AG09319 (cell line): ENCODE measurements at regions not wholly inside any gene's neighbourhood (a gene's known extent, or its start where the extent isn't known, plus 50 kb on each side); places are given as distances from the start of the nearest gene placed in this dataset.

Source experiments
- DNase-seq: peaks from one replicate; pipeline ENCODE4 v3.0.0-alpha.2; 2010; ENCODE audit warnings: low read depth; ENCODE audit errors: extremely low read depth
- TF ChIP-seq, protein P1 (sequence below): IDR thresholded peaks from 2 replicates; pipeline ENCODE4 v1.5.1; 2011; ENCODE audit warnings: low read depth, mild to moderate bottlenecking, inconsistent platforms, low read length, moderate library complexity

DNA sequence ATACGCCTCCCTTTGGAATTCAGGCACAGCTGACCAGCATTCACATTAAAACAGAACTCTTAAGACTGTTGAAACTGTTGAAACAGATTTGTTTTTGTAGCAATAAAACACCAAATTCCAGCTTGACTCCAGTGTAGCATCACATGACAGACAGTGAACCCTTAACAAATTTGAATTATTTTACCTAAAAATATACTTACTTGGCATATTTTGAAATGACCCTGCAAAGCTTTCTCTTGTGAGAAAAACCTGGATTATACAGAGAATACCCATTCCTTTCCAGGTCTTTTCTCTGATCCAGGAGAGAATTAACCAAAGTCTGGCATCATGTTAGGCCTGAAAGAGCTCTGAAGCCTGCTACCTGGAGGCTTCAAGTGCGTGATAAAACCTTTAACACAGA, 410.3 kb downstream of the FOXG1 start:
- TF ChIP-seq, protein P1, sequence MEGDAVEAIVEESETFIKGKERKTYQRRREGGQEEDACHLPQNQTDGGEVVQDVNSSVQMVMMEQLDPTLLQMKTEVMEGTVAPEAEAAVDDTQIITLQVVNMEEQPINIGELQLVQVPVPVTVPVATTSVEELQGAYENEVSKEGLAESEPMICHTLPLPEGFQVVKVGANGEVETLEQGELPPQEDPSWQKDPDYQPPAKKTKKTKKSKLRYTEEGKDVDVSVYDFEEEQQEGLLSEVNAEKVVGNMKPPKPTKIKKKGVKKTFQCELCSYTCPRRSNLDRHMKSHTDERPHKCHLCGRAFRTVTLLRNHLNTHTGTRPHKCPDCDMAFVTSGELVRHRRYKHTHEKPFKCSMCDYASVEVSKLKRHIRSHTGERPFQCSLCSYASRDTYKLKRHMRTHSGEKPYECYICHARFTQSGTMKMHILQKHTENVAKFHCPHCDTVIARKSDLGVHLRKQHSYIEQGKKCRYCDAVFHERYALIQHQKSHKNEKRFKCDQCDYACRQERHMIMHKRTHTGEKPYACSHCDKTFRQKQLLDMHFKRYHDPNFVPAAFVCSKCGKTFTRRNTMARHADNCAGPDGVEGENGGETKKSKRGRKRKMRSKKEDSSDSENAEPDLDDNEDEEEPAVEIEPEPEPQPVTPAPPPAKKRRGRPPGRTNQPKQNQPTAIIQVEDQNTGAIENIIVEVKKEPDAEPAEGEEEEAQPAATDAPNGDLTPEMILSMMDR = no peak
- DNase-seq = no peak

DNA sequence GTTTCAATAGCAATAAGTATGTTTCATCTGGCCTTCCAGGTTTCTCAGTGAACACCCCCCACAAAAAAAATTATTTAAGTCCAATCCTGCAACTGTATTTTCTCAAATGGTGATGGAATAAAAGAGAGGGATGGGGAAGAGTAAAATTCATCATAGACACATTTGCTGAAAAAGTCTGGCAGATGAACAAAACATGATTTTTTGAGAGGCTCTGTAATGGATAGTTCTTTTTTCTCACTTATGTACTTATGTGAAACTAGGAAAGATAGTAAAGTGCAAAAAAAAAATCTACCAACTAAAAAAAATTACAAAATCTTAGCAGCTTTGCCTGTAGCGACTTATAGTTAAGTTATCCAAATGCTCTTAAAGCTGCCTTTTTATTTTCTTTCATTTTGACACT, 412.4 kb downstream of the FOXG1 start:
- TF ChIP-seq, protein P1 = no peak
- DNase-seq = no peak

DNA sequence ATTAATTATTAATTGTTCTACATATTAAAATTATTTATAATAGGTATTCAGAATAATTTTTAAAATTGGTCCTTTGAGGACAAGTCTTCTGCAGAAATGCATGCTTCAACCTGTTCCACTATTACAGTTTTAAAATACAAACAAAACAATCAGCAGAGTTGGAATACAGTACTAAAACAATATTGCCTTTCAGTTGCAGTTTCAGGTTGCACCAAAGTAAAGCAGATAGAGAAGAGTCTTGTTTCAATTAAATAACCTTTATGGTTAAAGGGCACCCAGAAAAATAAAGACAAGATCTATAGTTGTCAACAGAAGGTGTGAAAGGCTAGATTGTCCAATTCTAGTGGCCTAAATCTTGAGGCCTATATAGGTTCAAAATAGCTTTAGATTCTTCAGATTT, 424.5 kb downstream of the FOXG1 start:
- TF ChIP-seq, protein P1 = no peak

DNA sequence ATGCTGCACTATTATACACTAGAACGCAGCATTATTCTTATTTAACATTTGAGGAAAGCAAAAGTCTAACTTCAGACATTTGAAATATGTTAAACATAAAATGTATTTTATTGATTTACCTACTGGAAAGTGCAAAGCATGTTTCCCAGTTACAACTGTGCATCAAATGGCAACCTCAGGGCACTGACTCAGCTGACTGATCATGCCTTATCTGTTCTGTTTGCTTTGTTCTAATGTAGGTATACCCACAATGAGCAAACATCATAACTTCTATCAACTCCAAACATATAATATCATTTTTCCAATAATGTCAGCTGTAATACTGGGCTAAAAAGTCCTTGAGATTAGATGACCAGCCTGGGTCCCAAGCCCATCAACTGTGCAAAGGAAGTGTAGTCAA, 431.0 kb downstream of the FOXG1 start:
- no peak for DNase-seq
- TF ChIP-seq, protein P1 = no peak

More for the DNA sequence above, 424.5 kb downstream of the FOXG1 start:
- DNase-seq = no peak

DNA sequence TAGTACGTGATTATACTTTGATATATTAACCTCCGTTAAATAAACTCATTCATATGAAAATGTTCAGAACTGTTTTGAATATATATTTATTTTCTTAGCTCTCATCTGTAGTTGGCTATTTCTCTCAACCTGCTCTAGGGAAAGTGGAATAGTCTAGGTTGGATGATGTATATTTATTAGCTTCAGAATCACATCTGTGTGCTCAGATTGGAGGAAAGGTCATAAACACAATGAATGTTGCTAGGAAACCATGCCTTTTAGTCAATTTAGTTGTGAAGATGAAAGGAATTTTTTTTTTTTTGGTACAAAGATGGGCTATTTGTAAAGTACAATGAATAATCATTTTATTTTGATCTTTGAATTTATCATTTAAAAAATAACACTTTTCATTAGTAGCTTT, 439.1 kb downstream of the FOXG1 start:
- no peak for DNase-seq

DNA sequence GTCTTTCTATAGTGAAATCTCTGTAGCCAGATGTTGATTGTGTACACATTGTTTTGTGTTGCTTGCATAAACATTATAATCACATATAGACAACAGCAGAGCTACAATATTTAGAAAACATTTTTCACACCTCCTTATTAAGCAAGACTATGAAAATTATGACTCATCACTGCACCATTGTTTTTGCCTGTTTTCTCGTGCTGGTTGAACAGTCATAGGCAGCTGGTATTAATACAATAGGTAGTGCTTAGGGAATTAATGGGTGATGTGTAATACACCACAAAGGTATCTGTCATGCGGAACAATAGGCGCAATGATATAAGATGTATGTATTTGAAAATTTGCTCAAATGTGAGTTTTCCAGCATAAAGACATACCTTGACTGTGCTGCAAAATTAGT, 449.3 kb downstream of the FOXG1 start:
- TF ChIP-seq, protein P1 = no peak
- DNase-seq = no peak

More for the DNA sequence above, 439.1 kb downstream of the FOXG1 start:
- TF ChIP-seq, protein P1 = no peak

DNA sequence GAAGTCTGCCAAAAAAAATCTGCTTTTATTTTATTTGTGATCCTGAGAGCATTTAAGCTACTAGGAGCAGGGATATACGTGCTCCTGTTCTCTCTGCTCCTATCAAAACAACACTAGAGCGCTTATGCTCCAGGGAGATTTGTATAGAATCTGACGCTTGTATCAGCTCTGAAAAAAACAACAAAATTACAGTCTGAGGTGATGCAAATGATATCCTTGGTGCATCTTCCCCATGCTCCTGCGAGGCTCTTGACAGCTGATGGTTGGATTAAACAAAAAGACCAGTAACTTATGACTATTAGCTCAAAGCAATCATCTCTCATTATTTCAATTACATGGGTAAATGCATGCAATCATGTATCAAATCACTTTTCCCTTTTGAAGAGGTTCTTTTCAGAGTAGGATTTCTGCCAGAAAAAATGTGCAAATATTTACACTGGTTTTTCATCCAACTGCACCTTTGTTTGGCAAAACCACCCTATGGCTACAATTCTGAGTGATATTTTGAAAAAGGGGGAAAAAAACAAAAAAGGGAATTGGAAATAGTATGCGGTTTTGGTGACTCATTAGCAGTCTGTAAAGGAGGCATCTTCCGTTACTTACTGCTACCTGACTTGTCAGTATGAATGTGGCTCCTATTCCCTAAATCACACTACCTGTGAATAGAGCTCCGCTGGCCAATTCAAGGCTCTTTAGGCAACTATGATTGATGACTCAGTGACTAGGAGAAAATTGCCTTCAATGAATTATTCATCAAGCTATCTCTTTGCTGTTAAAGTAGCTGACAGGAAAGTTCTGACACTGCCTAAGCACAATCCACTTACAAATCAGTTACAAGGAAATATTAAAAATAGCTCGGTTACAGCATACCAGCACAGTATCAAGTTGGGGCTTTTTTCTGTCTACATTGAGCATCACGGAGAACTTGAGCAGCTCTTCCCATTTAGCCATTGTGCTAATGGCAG, 450.0 kb downstream of the FOXG1 start:
- DNase-seq = no peak
- TF ChIP-seq, protein P1 = no peak
